Keratinocyte (primary cell): ENCODE measurements at regions not wholly inside any gene's neighbourhood (a gene's known extent, or its start where the extent isn't known, plus 50 kb on each side); places are given as distances from the start of the nearest gene placed in this dataset.

Experiments
- EZH2 ChIP-seq: IDR thresholded peaks from one replicate; pipeline ENCODE4 v1.6.1; 2012; ENCODE audit warnings: inconsistent platforms, mild to moderate bottlenecking, low read length, moderate library complexity
- TF ChIP-seq, protein P1 (sequence below), 3 experiments: IDR thresholded peaks in 1 of 3; conservative IDR thresholded peaks in 1 of 3; optimal IDR thresholded peaks in 1 of 3; 2 replicates in 2 of 3; 3 replicates in 1 of 3; pipeline versions ENCODE3 to v1.5.1; 2011; ENCODE audit warnings: low read length in 3 of 3, mild to moderate bottlenecking in 3 of 3, moderate library complexity in 2 of 3, control low read depth in 1 of 3, inconsistent platforms in 1 of 3; ENCODE audit not compliant: insufficient read depth in 2 of 3; ENCODE audit errors: extremely low read depth in 1 of 3

DNA sequence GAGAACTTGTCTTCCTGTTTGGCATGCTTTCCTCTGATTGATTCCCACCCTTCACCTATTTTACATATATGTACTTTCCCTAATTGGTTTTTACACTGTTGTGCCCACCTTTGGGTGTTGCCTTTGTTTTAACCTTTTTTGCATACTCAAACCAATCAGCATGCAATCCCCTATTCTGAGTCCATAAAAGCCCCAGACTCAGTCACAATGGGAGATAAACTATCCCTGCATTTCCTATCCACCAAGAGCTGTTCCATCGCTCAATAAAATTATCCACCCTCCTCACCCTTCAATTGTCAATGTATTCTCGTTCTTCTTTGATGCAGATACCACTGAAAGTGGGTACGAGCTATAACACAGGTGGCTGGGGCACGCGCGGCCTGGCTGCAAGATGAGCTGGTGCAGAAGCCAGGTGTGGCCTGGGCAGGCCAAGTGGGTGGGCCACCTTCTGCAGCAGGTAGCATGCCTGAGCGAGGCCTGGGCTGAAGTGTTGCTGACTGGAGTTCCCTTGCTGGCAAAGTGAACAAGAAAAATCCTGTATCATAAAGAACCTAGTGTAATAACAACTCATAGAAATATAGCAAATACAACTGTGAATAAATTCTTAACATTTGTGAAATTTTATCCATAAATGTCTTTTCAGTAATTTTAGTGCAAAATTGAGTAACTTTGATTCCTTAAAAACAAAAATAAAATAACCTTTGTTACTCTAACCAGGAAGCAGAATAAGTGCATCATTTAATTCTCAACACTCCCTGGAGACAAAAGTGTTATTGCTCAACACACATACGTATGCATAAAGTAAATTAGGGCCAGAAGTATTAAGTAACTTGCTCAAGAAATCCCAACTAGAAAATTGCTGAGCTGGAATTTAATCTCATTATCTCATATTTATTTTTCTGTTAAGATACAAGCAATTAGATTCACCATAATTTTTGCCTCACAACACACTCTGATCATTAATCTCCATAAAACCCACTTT, 685.3 kb upstream of the EDIL3 start:
- TF ChIP-seq EZH2 = no peak
- TF ChIP-seq, protein P1, sequence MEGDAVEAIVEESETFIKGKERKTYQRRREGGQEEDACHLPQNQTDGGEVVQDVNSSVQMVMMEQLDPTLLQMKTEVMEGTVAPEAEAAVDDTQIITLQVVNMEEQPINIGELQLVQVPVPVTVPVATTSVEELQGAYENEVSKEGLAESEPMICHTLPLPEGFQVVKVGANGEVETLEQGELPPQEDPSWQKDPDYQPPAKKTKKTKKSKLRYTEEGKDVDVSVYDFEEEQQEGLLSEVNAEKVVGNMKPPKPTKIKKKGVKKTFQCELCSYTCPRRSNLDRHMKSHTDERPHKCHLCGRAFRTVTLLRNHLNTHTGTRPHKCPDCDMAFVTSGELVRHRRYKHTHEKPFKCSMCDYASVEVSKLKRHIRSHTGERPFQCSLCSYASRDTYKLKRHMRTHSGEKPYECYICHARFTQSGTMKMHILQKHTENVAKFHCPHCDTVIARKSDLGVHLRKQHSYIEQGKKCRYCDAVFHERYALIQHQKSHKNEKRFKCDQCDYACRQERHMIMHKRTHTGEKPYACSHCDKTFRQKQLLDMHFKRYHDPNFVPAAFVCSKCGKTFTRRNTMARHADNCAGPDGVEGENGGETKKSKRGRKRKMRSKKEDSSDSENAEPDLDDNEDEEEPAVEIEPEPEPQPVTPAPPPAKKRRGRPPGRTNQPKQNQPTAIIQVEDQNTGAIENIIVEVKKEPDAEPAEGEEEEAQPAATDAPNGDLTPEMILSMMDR (optimal IDR thresholded peaks at IDR 0.05 in 1 of 3, IDR thresholded peaks at IDR 0.05 in 1 of 3, conservative IDR thresholded peaks at IDR 0.05 in 1 of 3; ENCODE audit: extremely low read depth in 1 of 3, insufficient read depth in 2 of 3, low read length in 3 of 3) = no peak
